ENCODE measurements at regions not wholly inside any gene's neighbourhood (a gene's known extent, or its start where the extent isn't known, plus 50 kb on each side); places are given as distances from the start of the nearest gene placed in this dataset.
"Not testable (repeated sequence)": the region's sequence is repeated elsewhere in the genome, so short reads cannot be mapped to it uniquely, and the experiment has no call there.

DNA sequence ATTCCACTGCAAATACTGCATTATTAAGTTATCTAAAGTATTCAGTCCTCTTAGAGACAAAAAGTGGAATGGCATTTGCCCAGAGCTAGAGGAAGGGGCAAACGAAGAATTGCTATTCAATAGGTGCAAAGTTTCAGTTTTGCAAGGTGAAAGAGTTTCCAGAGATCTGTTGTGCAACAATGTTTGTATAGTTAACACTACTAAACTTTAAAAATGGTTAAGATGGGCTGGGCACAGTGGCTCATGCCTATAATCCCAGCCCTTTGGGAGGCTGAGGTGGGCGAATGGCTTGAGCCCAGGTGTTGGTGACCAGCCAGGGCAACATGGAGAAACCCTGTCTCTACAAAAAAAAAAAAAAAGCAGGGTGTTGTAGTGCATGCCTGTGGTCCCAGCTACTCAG lies 102.5 kb downstream of the LUZP4 start:
- Histone ChIP-seq H3K27me3 (peaks cover 0 to 4% (median 0%) of the 10 kb centered on the region in 3 donors), H3K27ac (no peak overlapping the region), H3K36me3 (no peaks in the 10 kb centered on the region), H3K4me1 (no peaks in the 10 kb centered on the region), H3K9me3 (no peaks in the 10 kb centered on the region), H3K4me3 (no peak overlapping the region)
- no peak for DNase-seq
- WGBS, 5 donors = 49 to 67% (median 62%) methylated on average over 2 of the region's 2 CpGs
- TF ChIP-seq POLR2AphosphoS5 (IDR thresholded peaks at IDR 0.05) = no peak
- TF ChIP-seq POLR2A (IDR thresholded peaks at IDR 0.05) = no peak
- TF ChIP-seq, protein P1, sequence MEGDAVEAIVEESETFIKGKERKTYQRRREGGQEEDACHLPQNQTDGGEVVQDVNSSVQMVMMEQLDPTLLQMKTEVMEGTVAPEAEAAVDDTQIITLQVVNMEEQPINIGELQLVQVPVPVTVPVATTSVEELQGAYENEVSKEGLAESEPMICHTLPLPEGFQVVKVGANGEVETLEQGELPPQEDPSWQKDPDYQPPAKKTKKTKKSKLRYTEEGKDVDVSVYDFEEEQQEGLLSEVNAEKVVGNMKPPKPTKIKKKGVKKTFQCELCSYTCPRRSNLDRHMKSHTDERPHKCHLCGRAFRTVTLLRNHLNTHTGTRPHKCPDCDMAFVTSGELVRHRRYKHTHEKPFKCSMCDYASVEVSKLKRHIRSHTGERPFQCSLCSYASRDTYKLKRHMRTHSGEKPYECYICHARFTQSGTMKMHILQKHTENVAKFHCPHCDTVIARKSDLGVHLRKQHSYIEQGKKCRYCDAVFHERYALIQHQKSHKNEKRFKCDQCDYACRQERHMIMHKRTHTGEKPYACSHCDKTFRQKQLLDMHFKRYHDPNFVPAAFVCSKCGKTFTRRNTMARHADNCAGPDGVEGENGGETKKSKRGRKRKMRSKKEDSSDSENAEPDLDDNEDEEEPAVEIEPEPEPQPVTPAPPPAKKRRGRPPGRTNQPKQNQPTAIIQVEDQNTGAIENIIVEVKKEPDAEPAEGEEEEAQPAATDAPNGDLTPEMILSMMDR (IDR thresholded peaks at IDR 0.05) = no peak
- no peak for TF ChIP-seq EP300 (IDR thresholded peaks at IDR 0.05)
- intact Hi-C loops (cut with DNase I; ENCODE audit: low total_unique reads) = no loop called here

DNA sequence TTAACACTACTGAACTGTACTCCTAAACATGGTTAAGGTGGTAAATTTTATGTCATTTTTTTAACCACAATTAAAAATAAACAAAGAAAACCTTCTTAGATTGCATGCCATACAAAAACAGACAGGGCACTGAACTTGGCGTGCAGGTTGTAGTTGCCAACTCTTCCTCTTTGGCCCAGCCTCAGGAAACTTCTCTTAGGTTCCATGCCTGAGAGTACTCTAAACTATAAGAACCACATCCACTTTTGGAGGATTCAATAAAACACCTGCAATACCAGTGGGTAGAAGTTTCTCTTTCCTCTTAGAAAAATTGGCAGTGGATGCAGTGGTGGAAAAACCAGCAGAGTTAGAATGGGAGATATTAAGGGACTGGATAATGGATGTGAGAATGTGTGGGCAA lies 103.4 kb downstream of the LUZP4 start:
- 47 to 57% (median 52%) methylated on average over 1 of the region's 1 CpG for WGBS, 5 donors
- H3K27ac ChIP-seq = no peak overlapping the region

DNA sequence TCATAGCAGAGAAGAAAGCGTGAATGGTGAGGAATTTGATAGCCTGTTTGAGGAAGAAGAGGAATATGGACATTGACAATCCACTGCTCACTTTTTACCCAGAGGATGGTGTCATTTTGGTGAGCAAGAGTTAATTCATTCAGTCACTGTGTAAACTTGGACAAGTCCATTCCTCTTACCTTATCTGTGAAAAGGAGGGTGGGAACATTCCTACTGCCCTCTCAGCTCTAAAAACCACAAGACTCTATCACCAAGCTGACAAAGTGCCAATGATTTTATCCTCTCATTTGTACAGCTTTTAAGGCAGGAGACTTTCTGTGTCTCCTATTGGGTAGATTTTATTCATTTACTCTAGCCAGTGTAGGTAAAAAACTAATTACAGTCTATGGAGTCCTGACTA lies 103.8 kb downstream of the LUZP4 start:
- no peak overlapping the region for H3K27ac ChIP-seq
- peaks cover 0 to 4% (median 0%) of the 10 kb centered on the region in 3 donors for H3K27me3 ChIP-seq
- H3K4me1 ChIP-seq = no peaks in the 10 kb centered on the region
- no peak for DNase-seq
- H3K36me3 ChIP-seq = no peaks in the 10 kb centered on the region
- WGBS, 5 donors = 19 to 61% (median 38%) methylated on average over 1 of the region's 1 CpG
- H3K9me3 ChIP-seq = no peaks in the 10 kb centered on the region
- no peak overlapping the region for H3K4me3 ChIP-seq
- TF ChIP-seq POLR2A (IDR thresholded peaks at IDR 0.05) (no peak), POLR2AphosphoS5 (IDR thresholded peaks at IDR 0.05) (no peak), EP300 (IDR thresholded peaks at IDR 0.05) (no peak)
- TF ChIP-seq, protein P1 (IDR thresholded peaks at IDR 0.05) = no peak
- intact Hi-C loops (cut with DNase I; ENCODE audit: low total_unique reads) = no loop called here

More for the DNA sequence above, 103.4 kb downstream of the LUZP4 start:
- H3K9me3 ChIP-seq = no peaks in the 10 kb centered on the region
- no peaks in the 10 kb centered on the region for H3K36me3 ChIP-seq
- intact Hi-C loops (cut with DNase I; ENCODE audit: low total_unique reads) = no loop called here
- H3K4me1 ChIP-seq = no peaks in the 10 kb centered on the region
- no peak overlapping the region for H3K4me3 ChIP-seq
- peaks cover 0 to 4% (median 0%) of the 10 kb centered on the region in 3 donors for H3K27me3 ChIP-seq
- TF ChIP-seq, protein P1 (IDR thresholded peaks at IDR 0.05) = no peak
- TF ChIP-seq POLR2A (IDR thresholded peaks at IDR 0.05) (no peak), EP300 (IDR thresholded peaks at IDR 0.05) (no peak), POLR2AphosphoS5 (IDR thresholded peaks at IDR 0.05) (no peak)
- DNase-seq = no peak

DNA sequence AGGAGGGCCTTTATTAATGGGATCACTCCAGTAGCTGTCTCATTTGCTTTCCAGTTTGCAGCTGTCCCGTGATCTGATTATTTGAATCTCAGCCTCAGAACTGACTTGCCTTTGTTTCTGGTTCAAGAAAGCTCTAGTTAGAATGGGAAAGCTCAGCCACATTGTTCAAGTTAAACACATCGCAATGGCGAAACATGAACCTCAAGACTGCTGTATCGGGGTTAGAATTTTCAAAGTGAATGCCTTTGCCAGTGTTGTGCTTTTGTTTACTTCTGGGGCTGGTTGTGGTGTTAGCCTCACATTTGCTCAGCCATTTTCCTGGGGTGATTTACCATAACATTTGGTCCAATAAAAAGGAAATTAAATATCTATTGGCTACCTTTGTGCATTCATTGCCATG lies 105.3 kb downstream of the LUZP4 start:
- H3K27ac ChIP-seq; H3K4me1 ChIP-seq; H3K36me3 ChIP-seq; H3K9me3 ChIP-seq; H3K4me3 ChIP-seq; intact Hi-C loops (cut with DNase I; ENCODE audit: low total_unique reads); DNase-seq; H3K27me3 ChIP-seq: not testable (repeated sequence)
- 75 to 93% (median 84%) methylated on average over 4 of the region's 4 CpGs for WGBS, 5 donors

DNA sequence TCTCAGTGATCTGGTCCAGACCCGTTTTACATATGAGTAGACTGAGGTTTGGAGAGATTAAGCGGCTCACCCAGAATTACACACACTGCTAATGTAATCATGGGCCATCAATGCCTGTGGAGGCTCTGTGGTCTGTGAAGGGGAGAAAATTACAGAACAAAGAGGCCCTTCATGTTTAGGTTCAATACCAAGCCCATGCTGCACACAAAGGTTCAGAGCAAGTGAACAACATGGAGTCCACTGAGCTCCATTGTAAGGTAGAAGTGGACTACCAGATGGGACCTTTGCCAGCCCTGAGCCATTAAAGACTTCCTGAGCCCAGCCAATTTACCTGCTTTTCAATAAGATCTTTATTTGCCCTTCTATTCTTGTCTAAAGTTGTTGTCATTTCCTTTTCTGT lies 109.8 kb downstream of the LUZP4 start:
- Histone ChIP-seq H3K9me3 (no peaks in the 10 kb centered on the region), H3K27me3 (peaks cover 0 to 6% (median 0%) of the 10 kb centered on the region in 3 donors), H3K4me3 (no peak overlapping the region), H3K36me3 (no peaks in the 10 kb centered on the region), H3K4me1 (no peaks in the 10 kb centered on the region), H3K27ac (no peak overlapping the region)
- intact Hi-C loops (cut with DNase I; ENCODE audit: low total_unique reads) = no loop called here
- no peak for DNase-seq
- 71 to 79% (median 73%) methylated on average over 2 of the region's 2 CpGs; no CpG with 5 or more reads in 1 of the 5 donors for WGBS, 5 donors
- TF ChIP-seq EP300 (IDR thresholded peaks at IDR 0.05) (no peak), POLR2A (IDR thresholded peaks at IDR 0.05) (no peak), POLR2AphosphoS5 (IDR thresholded peaks at IDR 0.05) (no peak)
- TF ChIP-seq, protein P1 (IDR thresholded peaks at IDR 0.05) = no peak

Measured in stomach (tissue), 8 donors.